B cell (primary cell): ENCODE measurements at regions not wholly inside any gene's neighbourhood (a gene's known extent, or its start where the extent isn't known, plus 50 kb on each side); places are given as distances from the start of the nearest gene placed in this dataset.

ENCODE experiments used
- ATAC-seq: fragments of 200-7000 bp; cut with Tn5 transposase; one replicate; pipeline ENCODE4 v1.10.0; 2021; ENCODE audit warnings: low read depth, mild to moderate bottlenecking, moderate number of reproducible peaks, moderate library complexity
- CTCF ChIA-PET: fragments of 350-600 bp; sonication (Branson Sonifier 250); formaldehyde crosslinking; loops from one replicate; lab custom pipeline; 2021; ENCODE audit warnings: antibody characterized with exemption, inconsistent platforms; lab: Charles Lee
- POLR2A ChIA-PET: fragments of 350-600 bp; sonication (Branson Sonifier 250); formaldehyde crosslinking; loops from one replicate; lab custom pipeline; 2021; ENCODE audit warnings: antibody characterized with exemption; lab: Charles Lee
- DNase-seq: peaks from one replicate; pipeline ENCODE4 v3.0.0; 2013
- H2AFZ ChIP-seq: 2 replicates; pipeline ENCODE4 v1.6.1; 2012; ENCODE audit warnings: mild to moderate bottlenecking, low read depth, low read length; ENCODE audit not compliant: insufficient read depth, poor library complexity, severe bottlenecking
- H3K27ac ChIP-seq, 2 donors: 1 replicate in 1 of 2; 2 replicates in 1 of 2; pipeline ENCODE4 v1.5.1; 2012 to 2013; ENCODE audit warnings: low read length in 2 of 2, mild to moderate bottlenecking in 2 of 2, moderate library complexity in 1 of 2
- H3K27me3 ChIP-seq, 4 experiments: fragments of 200-600 bp in 1 of 4; sonication (generic) in 1 of 4; replicated peaks in 1 of 4; 1 replicate in 2 of 4; 2 replicates in 2 of 4; pipeline versions ENCODE4 v1.6.1 to v1.7.0; 2013 to 2016; ENCODE audit warnings: low read length in 3 of 4, mild to moderate bottlenecking in 2 of 4, mixed read lengths in 1 of 4, moderate library complexity in 1 of 4; ENCODE audit not compliant: insufficient read depth in 4 of 4, control insufficient read depth in 3 of 4; ENCODE audit errors: control extremely low read depth in 1 of 4
- H3K36me3 ChIP-seq, 2 experiments: replicated peaks in 1 of 2; 1 replicate in 1 of 2; 2 replicates in 1 of 2; pipeline versions ENCODE4 v1.6.1 to v1.7.1; 2013; ENCODE audit warnings: low read length in 1 of 2; ENCODE audit not compliant: insufficient read depth in 2 of 2, control insufficient read depth in 1 of 2; ENCODE audit errors: control extremely low read depth in 1 of 2, extremely low read depth in 1 of 2
- H3K4me1 ChIP-seq, 2 donors: fragments of 200-600 bp in 1 of 2; sonication (generic) in 1 of 2; 1 replicate in 1 of 2; 2 replicates in 1 of 2; pipeline versions ENCODE4 v1.5.1 to v1.6.1; 2013 to 2017; ENCODE audit warnings: low read length in 2 of 2; ENCODE audit not compliant: control insufficient read depth in 2 of 2, insufficient read depth in 2 of 2
- H3K4me2 ChIP-seq: replicated peaks from 2 replicates; pipeline ENCODE3; 2012; ENCODE audit warnings: mild to moderate bottlenecking, low read depth, low read length; ENCODE audit not compliant: poor library complexity, severe bottlenecking
- H3K4me3 ChIP-seq, 5 experiments: fragments of 200-600 bp in 1 of 5; sonication (generic) in 1 of 5; 1 replicate in 3 of 5; 2 replicates in 2 of 5; pipeline versions ENCODE4 v1.5.1 to v1.7.0; 2011 to 2016; ENCODE audit warnings: low read length in 4 of 5, mild to moderate bottlenecking in 4 of 5, low read depth in 2 of 5, control low read depth in 1 of 5, moderate library complexity in 1 of 5; ENCODE audit not compliant: insufficient read depth in 1 of 5; ENCODE audit errors: control extremely low read depth in 1 of 5, extremely low read depth in 1 of 5
- H3K79me2 ChIP-seq: fragments of 200-600 bp; sonication (generic); one replicate; pipeline ENCODE4 v1.6.0; 2016; ENCODE audit warnings: low read length; ENCODE audit not compliant: control insufficient read depth, insufficient read depth
- H3K9ac ChIP-seq: fragments of 200-600 bp; sonication (generic); 2 replicates; pipeline ENCODE4 v1.6.1; 2017; ENCODE audit warnings: mild to moderate bottlenecking, low read length, moderate library complexity
- H3K9me3 ChIP-seq, 3 donors: one replicate each; pipeline versions ENCODE4 v1.6.1 to v1.7.1; 2013; ENCODE audit warnings: low read length in 2 of 3; ENCODE audit not compliant: control insufficient read depth in 2 of 3, insufficient read depth in 1 of 3; ENCODE audit errors: control extremely low read depth in 1 of 3
- H4K20me1 ChIP-seq: 2 replicates; pipeline ENCODE4 v1.6.0; 2012; ENCODE audit warnings: mild to moderate bottlenecking, low read length; ENCODE audit not compliant: insufficient read depth, control insufficient read depth, poor library complexity, severe bottlenecking
- H3K27ac Mint-ChIP-seq: one replicate; pipeline ENCODE4 v1.8.0; 2021; ENCODE audit warnings: mixed read lengths
- H3K27me3 Mint-ChIP-seq: one replicate; pipeline ENCODE4 v1.8.0; 2021; ENCODE audit warnings: mixed read lengths
- H3K4me1 Mint-ChIP-seq: one replicate; pipeline ENCODE4 v1.8.0; 2021; ENCODE audit warnings: mixed read lengths
- H3K4me3 Mint-ChIP-seq: one replicate; pipeline ENCODE4 v1.8.0; 2021; ENCODE audit warnings: mixed read lengths
- H3K9me3 Mint-ChIP-seq: one replicate; pipeline ENCODE4 v1.8.0; 2022; ENCODE audit warnings: mixed read lengths; ENCODE audit not compliant: insufficient read depth
- EZH2 ChIP-seq: IDR thresholded peaks from 2 replicates; pipeline ENCODE4 v1.6.1; 2012; ENCODE audit warnings: borderline replicate concordance, low read depth, mild to moderate bottlenecking, moderate library complexity, low read length; ENCODE audit not compliant: insufficient read depth, poor library complexity, severe bottlenecking
- WGBS: methylation state at CpG from one replicate; pipeline ENCODE4 v1.1.5; 2013; ENCODE audit warnings: missing lambda C conversion rate; ENCODE audit not compliant: insufficient coverage; 5-methylcytosine and 5-hydroxymethylcytosine counted together
- intact Hi-C: fragments of 100-400 bp; cut with micrococcal nuclease; formaldehyde crosslinking; loops from one replicate; pipeline ENCODE4 v1.10.0; 2022
- TF ChIP-seq, protein P1 (sequence below): fragments of 200-600 bp; IDR thresholded peaks from one replicate; pipeline ENCODE4 v1.8.0; 2022; ENCODE audit warnings: antibody characterized with exemption, mild to moderate bottlenecking

DNA sequence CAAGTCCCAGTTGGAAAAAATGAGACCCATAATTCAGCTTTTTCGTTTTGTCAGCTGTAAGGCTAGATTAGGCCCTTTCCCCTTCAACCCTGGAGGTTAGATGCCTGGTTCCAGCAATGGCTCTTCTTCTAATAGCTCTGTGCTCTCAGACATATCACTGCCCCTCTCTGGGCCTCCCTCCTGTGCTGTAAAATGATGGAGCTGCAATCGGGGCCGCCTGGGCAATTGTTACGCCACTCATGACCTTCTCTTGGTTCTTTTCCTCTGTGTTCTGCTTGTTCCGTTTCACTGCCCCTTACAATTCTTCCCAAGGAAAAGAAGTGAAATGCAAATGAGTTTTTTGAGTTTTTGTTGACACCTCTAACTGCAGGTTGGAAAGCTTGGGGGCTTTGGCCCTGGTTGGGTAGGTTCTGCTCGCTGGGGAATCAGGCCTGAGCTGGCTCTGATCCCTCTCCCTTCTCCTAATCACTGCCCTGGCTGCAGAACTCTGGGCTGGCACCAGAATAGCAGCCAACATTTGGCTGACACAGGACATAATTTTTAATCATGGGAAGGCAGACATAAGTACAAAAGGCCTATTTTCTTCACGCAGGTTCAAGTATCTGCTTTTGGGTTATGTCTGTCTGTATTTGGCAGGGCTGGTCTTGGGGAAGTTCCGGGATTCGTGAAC is 110.9 kb downstream of the FOXD1 start:
- H3K9me3 ChIP-seq, result peaks cover 0 to 6% (median 0%) of the 10 kb centered on the region in 3 donors
- H3K4me1 ChIP-seq, result no peaks in the 10 kb centered on the region
- no peaks in the 10 kb centered on the region for H3K79me2 ChIP-seq
- ChIA-PET POLR2A (no interaction called here), CTCF (no interaction called here)
- H3K27ac ChIP-seq, result no peak overlapping the region
- intact Hi-C loops, result no loop called here
- ATAC-seq (no peak), DNase-seq (no peak)
- no peak overlapping the region for H3K4me3 ChIP-seq
- H3K9ac ChIP-seq, result no peak overlapping the region
- 54% methylated on average over 6 of the region's 9 CpGs for WGBS
- Mint-ChIP-seq H3K4me3 (no peak overlapping the region), H3K9me3 (no peaks in the 10 kb centered on the region), H3K27me3 (peaks cover 40% of the 10 kb centered on the region), H3K4me1 (no peaks in the 10 kb centered on the region), H3K27ac (no peak overlapping the region)
- TF ChIP-seq, protein P1, sequence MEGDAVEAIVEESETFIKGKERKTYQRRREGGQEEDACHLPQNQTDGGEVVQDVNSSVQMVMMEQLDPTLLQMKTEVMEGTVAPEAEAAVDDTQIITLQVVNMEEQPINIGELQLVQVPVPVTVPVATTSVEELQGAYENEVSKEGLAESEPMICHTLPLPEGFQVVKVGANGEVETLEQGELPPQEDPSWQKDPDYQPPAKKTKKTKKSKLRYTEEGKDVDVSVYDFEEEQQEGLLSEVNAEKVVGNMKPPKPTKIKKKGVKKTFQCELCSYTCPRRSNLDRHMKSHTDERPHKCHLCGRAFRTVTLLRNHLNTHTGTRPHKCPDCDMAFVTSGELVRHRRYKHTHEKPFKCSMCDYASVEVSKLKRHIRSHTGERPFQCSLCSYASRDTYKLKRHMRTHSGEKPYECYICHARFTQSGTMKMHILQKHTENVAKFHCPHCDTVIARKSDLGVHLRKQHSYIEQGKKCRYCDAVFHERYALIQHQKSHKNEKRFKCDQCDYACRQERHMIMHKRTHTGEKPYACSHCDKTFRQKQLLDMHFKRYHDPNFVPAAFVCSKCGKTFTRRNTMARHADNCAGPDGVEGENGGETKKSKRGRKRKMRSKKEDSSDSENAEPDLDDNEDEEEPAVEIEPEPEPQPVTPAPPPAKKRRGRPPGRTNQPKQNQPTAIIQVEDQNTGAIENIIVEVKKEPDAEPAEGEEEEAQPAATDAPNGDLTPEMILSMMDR, result no peak
- TF ChIP-seq EZH2, result no peak
- no peaks in the 10 kb centered on the region for H4K20me1 ChIP-seq
- H3K36me3 ChIP-seq, result no peaks in the 10 kb centered on the region
- no peak overlapping the region for H2AFZ ChIP-seq
- no peak overlapping the region for H3K4me2 ChIP-seq
- H3K27me3 ChIP-seq, result peaks cover 0 to 22% (median 8%) of the 10 kb centered on the region in 4 experiments

DNA sequence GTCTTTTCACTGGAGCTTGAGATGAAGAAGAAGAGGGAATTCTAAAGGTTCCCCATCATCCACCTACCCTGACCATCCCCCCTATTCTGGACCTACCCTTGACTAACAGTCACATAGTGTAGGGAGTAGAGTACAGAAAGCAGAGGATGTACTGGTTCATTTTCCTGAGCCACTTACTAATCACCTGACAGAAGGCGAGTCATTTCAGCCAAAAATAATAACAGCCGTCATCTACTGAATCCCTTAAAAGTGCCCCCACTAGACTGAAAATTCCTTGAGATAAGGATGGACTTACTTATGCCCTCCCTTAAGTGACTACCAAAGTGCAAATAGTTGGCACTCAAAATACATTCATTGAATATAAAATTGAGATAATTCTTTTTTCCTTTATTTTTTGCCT is 112.2 kb downstream of the FOXD1 start:
- no peak overlapping the region for H3K9ac ChIP-seq
- H3K79me2 ChIP-seq, result no peaks in the 10 kb centered on the region
- H3K27ac ChIP-seq, result no peak overlapping the region
- DNase-seq (no peak), ATAC-seq (no peak)
- Mint-ChIP-seq H3K27me3 (peaks cover 40% of the 10 kb centered on the region), H3K4me1 (no peaks in the 10 kb centered on the region), H3K9me3 (no peaks in the 10 kb centered on the region), H3K4me3 (no peak overlapping the region), H3K27ac (no peak overlapping the region)
- H3K4me1 ChIP-seq, result no peaks in the 10 kb centered on the region
- H3K9me3 ChIP-seq, result peaks cover 0 to 6% (median 0%) of the 10 kb centered on the region in 3 donors
- H3K4me2 ChIP-seq, result no peak overlapping the region
- no CpG with 5 or more reads among the region's 2 CpGs for WGBS
- H3K36me3 ChIP-seq, result no peaks in the 10 kb centered on the region
- TF ChIP-seq EZH2, result no peak
- TF ChIP-seq, protein P1, result no peak
- H3K4me3 ChIP-seq, result no peak overlapping the region
- ChIA-PET CTCF (no interaction called here), POLR2A (no interaction called here)
- intact Hi-C loops, result no loop called here
- peaks cover 0 to 22% (median 8%) of the 10 kb centered on the region in 4 experiments for H3K27me3 ChIP-seq
- no peaks in the 10 kb centered on the region for H4K20me1 ChIP-seq
- no peak overlapping the region for H2AFZ ChIP-seq
